GM19452 (cell line): ENCODE measurements at regions not wholly inside any gene's neighbourhood (a gene's known extent, or its start where the extent isn't known, plus 50 kb on each side); places are given as distances from the start of the nearest gene placed in this dataset.
"Not testable (repeated sequence)": the region's sequence is repeated elsewhere in the genome, so short reads cannot be mapped to it uniquely, and the experiment has no call there.

Experiments
- ATAC-seq: cut with Tn5 transposase; IDR thresholded peaks from one replicate; pipeline ENCODE4 v1.9.1; 2021; ENCODE audit not compliant: unreplicated experiment

DNA sequence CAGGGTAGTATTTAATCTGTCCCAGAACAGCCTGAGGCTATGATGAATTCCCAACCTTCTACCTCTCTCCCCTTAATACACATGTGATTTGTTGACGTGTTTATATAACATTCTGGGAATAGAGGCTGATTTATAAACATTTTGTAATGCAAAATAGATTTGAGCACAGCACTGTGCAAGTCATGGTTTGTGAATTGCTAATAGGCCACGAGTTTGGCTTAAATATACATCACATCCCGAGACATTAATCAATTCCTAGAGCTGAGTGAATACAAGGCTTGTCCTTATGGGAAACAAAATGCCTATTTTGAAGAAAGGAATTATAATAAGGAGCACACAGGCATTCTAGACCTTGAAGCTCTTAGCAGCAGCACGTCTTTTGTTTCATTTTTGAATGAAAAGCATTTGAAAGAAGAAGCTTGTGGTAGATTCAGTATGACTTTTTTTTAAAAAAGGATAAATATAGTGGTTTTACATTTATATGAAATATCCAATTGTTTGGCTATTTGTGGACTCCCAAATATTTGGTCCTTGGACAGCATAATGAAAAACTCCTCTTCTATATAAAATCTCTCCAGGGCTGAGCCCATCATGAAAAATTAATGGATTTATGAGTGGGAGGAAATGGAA, 116.4 kb downstream of the SLC17A6 start:
- no peak for ATAC-seq

DNA sequence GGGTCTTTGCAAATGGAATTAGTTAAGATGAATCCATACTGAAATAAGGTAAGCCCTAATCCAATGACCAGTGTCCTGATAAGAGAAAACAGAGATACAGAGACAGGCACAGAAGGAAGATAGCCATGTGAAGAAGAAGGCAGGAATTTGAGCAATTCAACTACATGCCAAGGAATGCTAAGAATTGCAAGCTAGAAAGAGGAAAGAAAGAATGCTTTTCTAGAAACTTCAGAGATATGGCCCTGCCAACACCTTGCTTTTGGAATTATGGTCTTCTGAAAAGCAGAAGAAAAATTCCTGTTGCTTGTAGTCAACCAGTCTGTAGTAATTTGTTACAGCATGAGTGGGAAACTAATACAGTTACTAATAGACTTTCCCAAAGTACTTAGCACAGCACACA, 111.3 kb downstream of the SLC17A6 start:
- no peak for ATAC-seq

DNA sequence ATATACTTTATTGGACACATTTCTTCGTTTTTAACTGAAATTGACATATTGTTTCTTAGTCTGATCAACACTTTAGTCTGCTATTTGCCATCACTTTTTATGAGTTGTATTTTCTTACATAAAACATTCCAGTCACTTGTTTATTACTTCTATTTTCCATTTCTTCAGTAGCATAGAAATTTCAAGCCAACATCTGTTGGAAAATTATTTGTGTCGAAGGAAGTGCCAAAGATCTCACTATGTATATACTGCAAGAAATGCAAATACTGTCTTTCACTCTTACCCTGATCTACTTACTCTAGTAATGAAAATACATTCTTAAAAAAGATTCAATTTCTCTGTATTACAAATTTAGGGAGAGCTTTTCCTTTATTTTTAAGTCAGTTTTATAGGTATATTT, 105.9 kb downstream of the SLC17A6 start:
- ATAC-seq, result no peak

DNA sequence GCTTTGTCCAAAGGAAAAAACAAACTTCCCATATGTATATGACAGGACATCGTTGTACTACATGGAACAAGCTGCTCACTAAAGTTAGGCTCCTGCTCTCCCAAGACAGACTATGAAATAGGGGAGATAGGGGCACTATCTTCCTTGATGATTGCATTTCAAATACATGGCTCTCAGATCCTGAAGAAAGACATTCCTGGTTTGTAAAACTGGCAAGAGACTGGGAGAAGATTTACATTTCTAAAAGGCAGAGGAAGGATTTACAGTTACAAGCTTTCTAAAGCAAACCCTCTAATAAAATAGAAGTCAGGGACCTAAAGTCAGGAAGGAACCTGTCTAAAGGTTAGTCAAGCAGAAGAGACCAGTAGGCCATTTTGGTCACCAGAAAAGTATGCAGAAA, 103.7 kb downstream of the SLC17A6 start:
- ATAC-seq, result no peak

DNA sequence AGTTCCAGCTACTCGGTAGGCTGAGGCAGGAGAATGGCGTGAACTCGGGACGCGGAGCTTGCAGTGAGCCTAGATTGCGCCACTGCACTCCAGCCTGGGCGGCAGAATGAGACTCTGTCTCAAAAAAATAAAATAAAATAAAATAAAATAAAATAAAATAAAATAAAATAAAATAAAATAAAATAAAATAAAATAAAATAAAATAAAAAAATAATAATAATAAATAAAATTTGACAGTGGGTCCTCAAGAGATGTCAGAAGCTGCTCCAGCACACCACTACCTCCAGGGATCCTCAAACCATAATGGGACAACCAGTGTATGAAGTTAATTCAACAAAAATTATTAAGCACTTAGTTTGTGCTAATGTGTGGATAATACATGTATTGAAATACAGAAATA, 97.4 kb downstream of the SLC17A6 start:
- ATAC-seq, result not testable (repeated sequence)

DNA sequence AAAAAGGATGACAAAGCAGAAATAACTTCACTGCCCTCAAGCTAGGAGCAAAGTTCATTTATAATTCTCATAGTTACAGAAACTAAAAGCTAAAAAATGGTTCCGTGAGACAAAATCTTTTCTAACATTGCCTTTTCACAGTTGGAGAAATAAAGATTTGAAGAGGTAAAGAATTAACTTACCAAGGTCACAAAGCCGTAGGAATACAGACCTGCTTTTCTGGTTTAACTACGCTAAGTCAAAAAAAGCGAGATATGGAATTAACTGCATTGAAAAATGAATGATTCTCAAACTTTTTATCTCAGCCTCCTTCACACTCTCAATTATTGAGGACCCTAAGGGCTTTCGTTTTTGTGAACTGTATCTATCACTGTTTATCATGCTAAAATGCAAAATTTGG, 95.3 kb downstream of the SLC17A6 start:
- ATAC-seq, result no peak

DNA sequence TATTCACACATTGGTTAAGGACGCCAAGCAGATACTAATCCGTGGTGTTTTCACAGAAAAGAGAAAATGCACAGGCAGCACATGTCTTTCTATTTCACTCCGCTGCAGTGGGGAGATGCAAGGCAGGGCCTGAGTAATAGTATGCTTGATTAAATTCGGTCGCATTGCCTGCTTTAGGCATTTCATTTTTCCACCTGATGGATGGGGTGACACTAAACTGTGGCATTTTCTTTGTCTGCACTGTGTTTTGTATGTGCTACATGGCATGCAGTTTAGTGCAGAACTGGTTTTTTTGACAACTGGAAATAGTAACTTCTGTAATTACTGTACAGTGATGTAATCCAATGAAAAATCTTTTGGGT, 94.9 kb downstream of the SLC17A6 start:
- no peak for ATAC-seq

DNA sequence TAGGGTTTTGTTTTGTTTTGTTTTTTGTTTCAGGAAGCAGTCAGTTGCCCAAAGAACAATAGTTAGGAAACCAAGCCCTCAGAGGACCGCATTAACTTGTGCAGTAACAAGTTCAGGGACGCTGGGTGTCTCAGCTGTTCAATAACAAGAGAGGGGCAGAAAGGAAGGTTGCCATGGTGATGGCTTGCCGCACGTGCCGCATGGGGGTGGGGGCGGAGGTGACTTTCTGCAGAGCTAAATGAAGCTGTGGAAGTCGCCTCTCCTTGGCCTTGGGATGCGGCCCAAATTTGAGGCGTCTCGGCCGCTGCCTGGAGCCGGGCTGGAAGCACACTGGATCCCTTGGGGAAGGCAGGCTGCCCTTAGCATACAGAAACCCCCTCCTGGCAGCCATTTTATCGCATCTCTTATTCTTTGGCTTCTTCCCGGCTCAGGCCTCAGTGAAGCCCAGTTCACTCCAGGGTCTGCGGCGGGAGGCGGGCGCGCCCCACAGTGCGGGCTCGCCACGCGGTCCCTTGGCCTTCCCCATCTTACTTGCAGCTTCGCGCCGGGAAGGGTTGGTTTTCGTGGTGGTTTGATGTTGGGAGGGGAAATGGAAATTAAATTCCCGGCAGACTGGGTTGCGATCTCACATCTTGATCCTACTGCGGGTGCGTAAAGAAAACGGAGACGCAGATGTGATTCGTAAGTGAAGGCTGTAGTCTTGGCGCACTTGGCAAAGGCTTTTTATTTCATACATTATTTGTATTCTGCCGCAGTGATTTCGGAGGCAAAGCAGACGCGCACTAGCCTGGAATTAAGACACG, 94.3 kb downstream of the SLC17A6 start:
- no peak for ATAC-seq

DNA sequence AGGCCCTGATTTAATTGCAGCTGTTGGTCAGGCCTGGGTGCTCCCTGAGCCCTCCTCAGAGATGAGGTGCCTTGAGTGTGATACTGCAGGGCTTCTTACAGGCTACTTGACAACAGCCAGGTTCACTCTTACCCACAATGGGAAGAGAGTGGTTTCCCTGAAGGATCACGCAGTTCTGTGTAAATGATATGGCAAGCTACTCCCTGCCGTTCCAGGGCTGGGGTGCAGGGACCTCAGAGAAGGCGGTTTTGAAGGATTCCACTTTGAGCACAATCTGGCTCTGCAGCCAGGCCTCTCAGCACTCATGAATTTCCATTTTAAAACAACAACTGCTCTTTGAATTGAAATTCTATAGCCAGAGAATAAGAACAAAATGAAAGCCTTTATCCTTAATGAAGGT, 92.9 kb downstream of the SLC17A6 start:
- no peak for ATAC-seq

DNA sequence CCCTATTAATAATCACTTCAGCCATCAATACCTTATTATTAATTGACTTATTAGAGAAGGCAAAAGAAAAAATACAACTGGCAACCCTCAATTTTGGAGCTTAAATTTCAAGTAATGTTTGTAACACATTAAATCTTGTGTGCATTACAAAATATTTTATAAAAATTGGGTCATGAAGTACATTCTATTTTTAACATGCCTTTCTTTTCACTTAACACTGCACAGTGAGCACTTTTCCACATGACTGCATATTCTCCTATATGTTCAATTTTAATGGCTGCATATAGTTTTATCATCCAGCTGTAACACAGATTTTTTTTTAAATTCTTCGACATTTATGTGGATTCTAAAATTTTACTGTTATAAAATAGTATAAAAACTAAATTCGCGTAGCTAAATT, 92.5 kb downstream of the SLC17A6 start:
- no peak for ATAC-seq

DNA sequence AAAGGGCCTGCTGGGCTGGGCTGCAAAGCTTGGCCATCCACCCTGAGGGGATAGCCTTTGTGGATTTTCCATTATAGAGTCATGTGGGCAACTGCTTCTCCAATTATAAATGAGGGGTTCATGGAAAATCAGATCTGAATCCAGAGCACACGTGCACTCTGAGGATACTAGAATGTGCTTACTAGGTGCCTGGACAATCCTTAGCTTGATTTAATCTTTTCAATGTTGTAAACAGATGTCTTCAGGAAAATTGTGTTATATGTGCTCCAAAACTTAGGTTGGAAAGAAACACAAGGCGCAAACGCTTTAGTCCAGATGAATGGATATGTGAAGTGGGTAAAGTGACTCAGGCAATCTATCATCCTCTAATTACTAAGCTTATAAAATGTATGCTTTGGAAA, 92.0 kb downstream of the SLC17A6 start:
- no peak for ATAC-seq
